HL-60 (cell line): ENCODE measurements at regions not wholly inside any gene's neighbourhood (a gene's known extent, or its start where the extent isn't known, plus 50 kb on each side); places are given as distances from the start of the nearest gene placed in this dataset.

Experiments used
- POLR2AphosphoS5 ChIP-seq: IDR thresholded peaks from 2 replicates; pipeline ENCODE4 v1.6.1; 2012; ENCODE audit warnings: low read depth
- TF ChIP-seq, protein P1 (sequence below): IDR thresholded peaks from one replicate; pipeline ENCODE4 v1.5.1; 2011; ENCODE audit warnings: low read length, control low read depth, inconsistent platforms; ENCODE audit not compliant: insufficient read depth

DNA sequence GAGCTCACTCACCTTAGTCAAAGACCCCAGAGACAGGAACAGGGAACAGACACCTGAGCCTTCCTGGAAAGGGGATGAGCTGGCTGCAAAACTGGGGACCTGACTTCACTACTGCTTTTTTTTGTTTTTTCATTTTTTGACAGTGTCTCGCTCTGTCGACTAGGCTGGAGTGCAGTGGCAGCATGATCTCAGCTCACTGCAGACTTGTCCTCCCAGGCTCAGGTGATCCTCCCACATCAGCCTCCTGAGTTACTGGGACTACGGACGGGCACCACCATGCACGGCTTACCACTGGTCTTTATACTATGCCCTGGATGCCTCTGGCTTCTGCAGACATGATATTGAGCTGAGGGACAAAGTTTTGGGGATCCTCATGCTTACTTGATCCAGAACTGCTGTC lies 184.1 kb downstream of the INSIG2 start:
- TF ChIP-seq, protein P1, sequence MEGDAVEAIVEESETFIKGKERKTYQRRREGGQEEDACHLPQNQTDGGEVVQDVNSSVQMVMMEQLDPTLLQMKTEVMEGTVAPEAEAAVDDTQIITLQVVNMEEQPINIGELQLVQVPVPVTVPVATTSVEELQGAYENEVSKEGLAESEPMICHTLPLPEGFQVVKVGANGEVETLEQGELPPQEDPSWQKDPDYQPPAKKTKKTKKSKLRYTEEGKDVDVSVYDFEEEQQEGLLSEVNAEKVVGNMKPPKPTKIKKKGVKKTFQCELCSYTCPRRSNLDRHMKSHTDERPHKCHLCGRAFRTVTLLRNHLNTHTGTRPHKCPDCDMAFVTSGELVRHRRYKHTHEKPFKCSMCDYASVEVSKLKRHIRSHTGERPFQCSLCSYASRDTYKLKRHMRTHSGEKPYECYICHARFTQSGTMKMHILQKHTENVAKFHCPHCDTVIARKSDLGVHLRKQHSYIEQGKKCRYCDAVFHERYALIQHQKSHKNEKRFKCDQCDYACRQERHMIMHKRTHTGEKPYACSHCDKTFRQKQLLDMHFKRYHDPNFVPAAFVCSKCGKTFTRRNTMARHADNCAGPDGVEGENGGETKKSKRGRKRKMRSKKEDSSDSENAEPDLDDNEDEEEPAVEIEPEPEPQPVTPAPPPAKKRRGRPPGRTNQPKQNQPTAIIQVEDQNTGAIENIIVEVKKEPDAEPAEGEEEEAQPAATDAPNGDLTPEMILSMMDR = no peak
- TF ChIP-seq POLR2AphosphoS5 = no peak
